ENCODE measurements at regions not wholly inside any gene's neighbourhood (a gene's known extent, or its start where the extent isn't known, plus 50 kb on each side); places are given as distances from the start of the nearest gene placed in this dataset.

GRCh38 chr5:135711911-135712310 is 122.6 kb upstream of the SLC25A48 start:
- in situ Hi-C loops (cut with HindIII; ENCODE audit: low pct_unique_long_range_greater_than_20kb, low sequenced_read_pairs): no loop called here
- ATAC-seq: no peak
- Histone ChIP-seq H3K27me3 (ENCODE audit: control insufficient read depth, insufficient read depth, low read length) (peaks cover 18% of the 10 kb centered on the region), H3K4me1 (ENCODE audit: control insufficient read depth, insufficient read depth, low read length) (no peaks in the 10 kb centered on the region), H3K4me3 (ENCODE audit: low read depth in 2 of 2, low read length in 2 of 2) (no peak overlapping the region), H3K9me3 (ENCODE audit: control insufficient read depth, insufficient read depth, low read depth, low read length) (no peaks in the 10 kb centered on the region), H3K36me3 (ENCODE audit: control insufficient read depth, insufficient read depth, low read length) (no peaks in the 10 kb centered on the region), H3K27ac (ENCODE audit: low read length) (no peak overlapping the region)
- TF ChIP-seq REST (IDR thresholded peaks at IDR 0.05; ENCODE audit: insufficient read depth in 1 of 2, low read depth in 2 of 2, low read length in 1 of 2) (no peak), POLR2AphosphoS5 (IDR thresholded peaks at IDR 0.05; ENCODE audit: low read depth, low read length) (no peak), CTCF (IDR thresholded peaks at IDR 0.05) (no peak), TCF7L2 (IDR thresholded peaks at IDR 0.05; ENCODE audit: low read depth, low read length) (no peak), SIN3A (IDR thresholded peaks at IDR 0.05; ENCODE audit: borderline replicate concordance, insufficient read depth, low read depth, low read length) (no peak)
- no peak for DNase-seq (ENCODE audit: low read depth, low spot score)
- POLR2A ChIA-PET: no interaction called here
- BruUV-seq (replicated peaks): no TSS peak
- CTCF ChIA-PET: no interaction called here
- intact Hi-C loops (cut with micrococcal nuclease; ENCODE audit: unreplicated experiment): no loop called here

GRCh38 chr5:135710045-135710675 is 124.3 kb upstream of the SLC25A48 start:
- CTCF ChIA-PET: interaction anchor here (1.5 kb wide), 1 partner anchor 144 kb away, joined by 3 read pairs; no protein-coding TSS in a partner anchor
- H3K27me3 ChIP-seq (ENCODE audit: control insufficient read depth, insufficient read depth, low read length): peaks cover 7% of the 10 kb centered on the region

More at GRCh38 chr5:135710045-135710675, 124.3 kb upstream of the SLC25A48 start:
- intact Hi-C loops (cut with micrococcal nuclease; ENCODE audit: unreplicated experiment) (no loop called here), in situ Hi-C loops (cut with HindIII; ENCODE audit: low pct_unique_long_range_greater_than_20kb, low sequenced_read_pairs) (no loop called here)
- H3K4me3 ChIP-seq (ENCODE audit: low read depth in 2 of 2, low read length in 2 of 2): no peak overlapping the region
- POLR2A ChIA-PET: interaction anchor here (0.6 kb wide), 1 partner anchor 11 kb away, joined by 3 read pairs; no protein-coding TSS in a partner anchor
- no peaks in the 10 kb centered on the region for H3K9me3 ChIP-seq (ENCODE audit: control insufficient read depth, insufficient read depth, low read depth, low read length)
- TF ChIP-seq SIN3A (IDR thresholded peaks at IDR 0.05; ENCODE audit: borderline replicate concordance, insufficient read depth, low read depth, low read length): no peak
- TF ChIP-seq REST (IDR thresholded peaks at IDR 0.05; ENCODE audit: insufficient read depth in 1 of 2, low read depth in 2 of 2, low read length in 1 of 2): no peak
- no peak for TF ChIP-seq POLR2AphosphoS5 (IDR thresholded peaks at IDR 0.05; ENCODE audit: low read depth, low read length)
- no peak for TF ChIP-seq CTCF (IDR thresholded peaks at IDR 0.05)
- TF ChIP-seq TCF7L2 (IDR thresholded peaks at IDR 0.05; ENCODE audit: low read depth, low read length): no peak
- ATAC-seq: no peak
- DNase-seq (ENCODE audit: low read depth, low spot score): no peak
- no peaks in the 10 kb centered on the region for H3K4me1 ChIP-seq (ENCODE audit: control insufficient read depth, insufficient read depth, low read length)
- H3K36me3 ChIP-seq (ENCODE audit: control insufficient read depth, insufficient read depth, low read length): no peaks in the 10 kb centered on the region
- H3K27ac ChIP-seq (ENCODE audit: low read length): no peak overlapping the region
- BruUV-seq (replicated peaks): no TSS peak

Measured in Panc1 (cell line).